Tongue (tissue), 1 donor: ENCODE measurements at regions not wholly inside any gene's neighbourhood (a gene's known extent, or its start where the extent isn't known, plus 50 kb on each side); places are given as distances from the start of the nearest gene placed in this dataset.

ENCODE experiments used
- DNase-seq: peaks from one replicate; pipeline ENCODE4 v3.0.0-alpha.2; 2015

- DNase-seq, result no peak
These were observed 478.9 kb downstream of the BCAT1 start for GRCh38 chr12:24470050-24470449.

GRCh38 chr12:24469089-24469488 is 479.8 kb downstream of the BCAT1 start:
- no peak for DNase-seq

- DNase-seq, result no peak
These were observed 481.7 kb downstream of the BCAT1 start for GRCh38 chr12:24467226-24467625.

- DNase-seq, result no peak
These were observed 485.5 kb downstream of the BCAT1 start for GRCh38 chr12:24463375-24463774.

- no peak for DNase-seq
These were observed 486.0 kb downstream of the BCAT1 start for GRCh38 chr12:24462946-24463345.

GRCh38 chr12:24460506-24460905 is 488.4 kb downstream of the BCAT1 start:
- DNase-seq, result no peak

- no peak for DNase-seq
These were observed 488.8 kb downstream of the BCAT1 start for GRCh38 chr12:24460099-24460498.

GRCh38 chr12:24455811-24456210 is 493.1 kb downstream of the BCAT1 start:
- no peak for DNase-seq

- no peak for DNase-seq
These were observed 498.2 kb upstream of the SOX5 start for GRCh38 chr12:24447678-24448077.

GRCh38 chr12:24446287-24446686 is 496.8 kb upstream of the SOX5 start:
- DNase-seq, result no peak

GRCh38 chr12:24444634-24445033 is 495.2 kb upstream of the SOX5 start:
- DNase-seq, result no peak

- no peak for DNase-seq
These were observed 492.0 kb upstream of the SOX5 start for GRCh38 chr12:24441458-24441857.

- no peak for DNase-seq
These were observed 487.2 kb upstream of the SOX5 start for GRCh38 chr12:24436667-24437066.

- no peak for DNase-seq
These were observed 482.4 kb upstream of the SOX5 start for GRCh38 chr12:24431872-24432271.

- no peak for DNase-seq
These were observed 478.3 kb upstream of the SOX5 start for GRCh38 chr12:24427776-24428175.

- DNase-seq, result no peak
These were observed 476.1 kb upstream of the SOX5 start for GRCh38 chr12:24425601-24425970.

GRCh38 chr12:24424889-24425600 is 475.6 kb upstream of the SOX5 start:
- no peak for DNase-seq

GRCh38 chr12:24424376-24424775 is 474.9 kb upstream of the SOX5 start:
- no peak for DNase-seq

GRCh38 chr12:24423611-24424010 is 474.1 kb upstream of the SOX5 start:
- DNase-seq, result no peak

GRCh38 chr12:24421759-24422158 is 472.3 kb upstream of the SOX5 start:
- DNase-seq, result no peak

GRCh38 chr12:24418157-24418556 is 468.7 kb upstream of the SOX5 start:
- DNase-seq, result no peak

GRCh38 chr12:24416423-24417109 is 467.1 kb upstream of the SOX5 start:
- DNase-seq, result no peak

GRCh38 chr12:24415934-24416333 is 466.5 kb upstream of the SOX5 start:
- peak; percentile 25 for DNase-seq

- no peak for DNase-seq
These were observed 465.0 kb upstream of the SOX5 start for GRCh38 chr12:24414480-24414879.
